CD4-positive, alpha-beta T cell treated with Interleukin-6 for 4 hours (primary cell): ENCODE measurements at regions not wholly inside any gene's neighbourhood (a gene's known extent, or its start where the extent isn't known, plus 50 kb on each side); places are given as distances from the start of the nearest gene placed in this dataset.

ENCODE experiments used
- DNase-seq: peaks from one replicate; pipeline ENCODE4 v3.0.0-alpha.2; 2020; ENCODE audit warnings: mixed read lengths

DNA sequence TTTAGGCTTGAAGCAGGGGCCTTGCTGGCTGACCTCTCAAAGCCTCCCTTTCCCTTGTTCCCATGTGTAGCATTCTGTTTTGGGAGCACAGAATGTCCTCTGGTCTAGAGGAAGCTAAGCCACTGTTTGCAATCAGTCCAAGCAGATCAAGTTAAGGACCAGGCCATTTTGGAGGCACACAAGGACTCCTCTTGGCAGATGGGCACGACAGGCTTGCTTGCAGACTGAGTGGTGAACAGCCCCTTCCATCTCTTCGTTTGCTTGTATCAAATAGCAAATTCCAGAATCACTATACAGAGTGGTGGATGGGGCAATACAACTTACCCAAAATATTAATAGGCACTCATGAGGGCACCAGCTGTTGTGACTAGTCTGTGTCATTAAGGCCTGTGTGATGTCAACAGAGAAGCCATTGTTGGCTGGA lies 215.5 kb upstream of the SERP2 start:
- no peak for DNase-seq

DNA sequence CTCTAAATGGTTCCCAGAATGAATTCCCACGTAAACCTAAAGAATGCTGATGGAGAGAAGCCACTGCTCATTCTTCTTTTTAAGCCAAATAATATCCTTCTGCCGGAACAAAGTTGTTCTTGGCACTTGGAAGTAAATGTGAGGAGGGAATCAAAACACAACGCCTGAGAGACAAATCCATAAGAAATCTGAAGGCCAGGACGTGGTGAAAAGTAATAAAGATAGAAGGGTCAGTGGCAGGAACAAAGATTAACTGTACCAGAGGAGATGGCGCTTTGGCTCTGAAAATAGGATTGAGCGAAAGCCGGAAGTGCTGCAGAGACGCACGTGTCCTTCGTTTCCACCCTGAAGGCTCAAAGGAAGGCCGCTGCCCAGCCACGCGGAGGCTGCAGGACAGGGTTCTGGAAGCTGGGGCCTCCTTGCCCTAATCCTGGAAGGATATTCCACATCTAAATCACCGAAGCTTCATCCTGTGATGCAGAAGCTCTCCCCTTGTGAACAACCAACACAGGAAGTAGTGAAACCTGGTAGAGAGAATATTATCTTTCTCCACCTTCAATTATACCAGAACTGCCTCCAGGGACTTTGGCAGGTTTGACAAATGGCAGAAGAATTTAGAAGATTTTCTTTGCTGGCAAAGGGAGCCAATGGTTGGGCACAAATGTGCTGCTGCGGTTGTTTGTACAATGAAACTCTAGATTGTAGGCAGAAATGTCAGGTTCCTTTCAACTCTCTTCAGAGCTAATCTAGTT lies 214.6 kb upstream of the SERP2 start:
- DNase-seq, result no peak

DNA sequence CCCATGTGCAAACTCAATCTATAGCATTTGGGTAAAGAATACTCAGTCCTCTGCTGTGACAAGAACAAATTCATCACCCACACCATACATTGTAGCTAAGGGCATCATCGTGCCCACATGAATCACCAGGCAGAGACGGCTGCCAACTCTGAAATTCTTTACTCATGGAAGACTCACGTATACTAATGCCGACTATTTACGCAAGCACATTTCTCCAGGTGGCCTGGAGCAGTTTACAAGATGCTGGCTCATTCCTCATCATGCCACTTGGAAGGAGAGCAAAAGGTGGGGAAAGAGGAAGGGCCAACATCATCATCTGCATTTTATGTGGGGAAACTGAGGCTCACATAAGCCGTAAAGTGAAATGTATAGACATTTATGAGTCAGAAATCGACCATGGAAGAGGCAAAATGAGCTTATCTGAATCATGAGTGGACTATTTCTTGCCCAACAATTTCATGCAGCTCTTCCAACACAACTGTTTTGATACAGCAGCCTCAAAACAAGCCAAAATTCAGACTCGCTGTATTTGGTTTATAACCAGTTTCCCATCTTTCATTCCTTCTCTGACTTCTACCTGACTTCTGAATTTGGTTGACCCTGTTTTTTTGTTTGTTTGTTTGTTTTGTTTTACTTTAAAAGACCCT lies 213.9 kb upstream of the SERP2 start:
- DNase-seq, result no peak

DNA sequence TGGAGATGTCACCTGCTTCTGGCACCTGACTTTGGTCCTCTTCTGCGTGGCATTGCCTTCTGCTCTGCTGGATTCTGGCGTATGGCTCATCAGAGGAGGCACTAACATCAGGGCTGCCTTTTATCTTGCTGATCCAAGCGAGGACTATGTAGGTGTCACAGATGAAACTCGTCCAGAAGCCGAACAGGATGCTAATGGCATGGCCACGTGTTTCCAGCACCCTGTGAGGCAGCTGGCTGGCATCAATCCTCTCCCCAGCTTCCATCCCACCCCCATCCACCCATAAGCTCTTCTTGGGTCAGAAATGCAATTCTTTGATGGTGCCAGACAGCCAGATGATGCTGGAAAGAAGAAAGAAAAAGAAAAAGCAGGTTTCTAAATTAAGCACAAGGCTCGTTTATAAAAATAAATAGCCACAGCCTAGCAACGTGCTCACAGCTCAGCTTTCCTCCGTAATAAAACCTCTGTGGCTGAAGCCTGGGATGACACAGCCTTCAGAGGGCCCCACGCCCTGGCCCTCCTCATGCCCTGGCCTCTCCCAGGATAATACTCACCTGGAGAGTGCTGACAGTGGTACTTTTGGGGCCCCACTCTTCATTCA lies 212.9 kb upstream of the SERP2 start:
- no peak for DNase-seq

DNA sequence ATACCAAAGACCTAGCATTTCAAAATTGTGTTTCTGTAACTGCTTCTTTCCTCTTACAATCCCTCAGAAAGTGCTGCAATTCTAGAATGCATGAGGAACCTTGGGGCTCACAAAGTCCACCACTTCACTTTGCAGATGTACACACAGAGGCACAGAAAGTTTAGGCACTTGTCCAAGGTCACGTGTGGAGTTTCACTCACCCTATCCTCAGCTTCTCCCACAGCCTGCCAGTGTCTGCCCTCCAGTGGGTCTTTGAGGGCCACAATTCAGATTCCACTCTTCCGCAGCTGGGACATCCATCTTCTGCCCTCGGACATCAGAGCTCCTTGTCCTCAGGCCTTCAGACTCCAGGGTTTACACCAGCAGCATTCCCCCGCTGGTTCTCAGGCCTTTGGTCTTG lies 210.5 kb upstream of the SERP2 start:
- no peak for DNase-seq

DNA sequence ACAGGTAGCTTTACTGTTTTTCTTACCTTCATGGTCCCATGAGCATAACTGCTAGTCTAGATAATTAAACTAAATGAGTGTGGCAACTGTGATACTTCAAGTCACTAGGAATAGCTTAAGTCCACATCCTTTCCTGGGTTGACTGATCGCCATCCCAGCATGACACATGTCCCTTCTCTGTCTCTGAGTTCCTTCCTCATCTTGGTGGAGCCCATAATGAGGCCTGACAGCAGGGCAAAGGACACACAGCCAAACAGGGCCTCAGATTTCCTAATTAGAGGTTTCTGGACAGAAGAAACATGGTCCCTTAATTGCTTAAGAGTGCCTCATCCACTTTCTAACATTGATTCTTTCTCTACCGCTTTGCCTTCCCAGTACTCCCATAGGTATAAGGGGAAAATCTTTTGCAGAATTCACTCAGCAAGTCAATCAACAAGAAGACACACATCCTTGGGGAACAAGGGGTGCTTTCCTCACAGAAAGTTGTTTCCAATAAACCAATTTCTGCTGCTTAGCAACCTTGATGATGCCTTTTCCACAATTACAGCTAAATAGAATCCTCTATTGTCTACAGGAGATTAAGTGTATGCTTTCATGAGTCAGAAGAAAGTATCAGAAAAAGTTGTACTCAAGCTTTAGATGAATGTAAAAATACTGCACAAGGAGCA lies 208.3 kb upstream of the SERP2 start:
- DNase-seq, result no peak

DNA sequence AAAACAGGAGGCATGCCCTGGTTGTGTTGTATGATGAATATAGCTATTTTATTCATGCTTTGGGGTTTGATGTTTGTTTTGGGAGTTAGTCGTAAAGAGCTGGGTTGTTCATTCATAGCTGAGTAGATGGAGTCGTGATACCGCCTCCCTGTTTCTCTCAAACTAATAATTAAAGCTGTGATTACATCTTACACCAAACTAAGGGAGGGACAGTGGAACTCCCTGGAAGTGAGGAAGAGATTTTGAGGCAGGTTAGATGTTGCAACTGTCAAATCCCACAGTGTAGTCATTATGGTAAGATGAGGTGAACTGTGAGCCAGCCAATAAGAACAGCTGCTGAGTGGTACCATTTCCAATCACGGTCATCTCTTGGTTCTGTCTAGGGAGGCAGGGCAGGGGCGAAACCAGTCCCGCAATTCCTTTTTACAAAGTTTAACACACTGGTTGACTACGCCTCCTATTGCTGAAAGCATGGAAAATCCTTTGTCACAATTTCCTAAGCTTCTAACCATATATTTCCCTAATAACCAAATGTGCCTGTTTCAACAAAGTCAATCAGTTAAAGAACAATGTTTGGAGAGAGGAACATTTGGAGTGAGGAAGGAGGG lies 207.6 kb upstream of the SERP2 start:
- DNase-seq, result no peak

DNA sequence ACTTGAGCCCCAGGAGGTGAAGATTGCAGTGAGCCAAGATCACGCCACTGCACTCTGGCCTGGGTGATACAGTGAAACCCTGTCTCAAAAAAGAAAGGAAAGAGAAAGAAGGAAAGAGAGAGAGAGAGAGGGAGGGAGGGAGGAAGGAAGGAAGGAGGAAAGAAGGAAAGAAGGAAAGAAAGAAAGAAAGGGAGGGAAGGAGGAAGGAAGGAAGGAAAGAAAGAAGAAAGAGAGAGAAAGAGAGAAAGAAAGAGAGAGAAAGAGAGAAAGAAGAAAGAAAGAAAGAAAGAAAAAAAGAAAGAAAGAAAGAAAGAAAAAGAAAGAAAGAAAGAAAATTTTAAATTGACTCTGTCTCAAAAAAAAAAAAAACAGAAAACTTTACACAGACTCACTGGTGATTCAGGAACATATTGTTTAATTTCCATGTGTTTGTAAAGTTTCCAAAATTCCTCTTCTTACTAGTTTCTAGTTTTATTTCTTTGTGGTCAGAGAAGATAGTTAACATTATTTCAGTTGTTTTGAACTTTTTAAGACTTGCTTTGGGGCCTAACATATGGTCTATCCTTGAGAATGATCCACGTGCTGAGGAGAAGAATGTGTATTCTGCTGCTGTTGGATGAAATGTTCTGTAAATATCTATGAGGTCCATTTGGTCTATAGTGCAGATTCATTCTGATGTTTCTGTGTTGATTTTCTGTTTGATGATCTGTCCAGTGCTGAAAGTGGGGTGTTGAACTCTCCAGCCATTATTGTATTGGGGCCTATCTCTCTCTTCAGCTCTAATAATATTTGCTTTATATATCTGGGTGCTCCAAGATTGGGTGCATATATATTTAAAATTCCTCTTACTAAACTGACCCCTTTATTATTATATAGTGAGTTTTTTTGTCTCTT lies 204.4 kb upstream of the SERP2 start:
- DNase-seq, result no peak

DNA sequence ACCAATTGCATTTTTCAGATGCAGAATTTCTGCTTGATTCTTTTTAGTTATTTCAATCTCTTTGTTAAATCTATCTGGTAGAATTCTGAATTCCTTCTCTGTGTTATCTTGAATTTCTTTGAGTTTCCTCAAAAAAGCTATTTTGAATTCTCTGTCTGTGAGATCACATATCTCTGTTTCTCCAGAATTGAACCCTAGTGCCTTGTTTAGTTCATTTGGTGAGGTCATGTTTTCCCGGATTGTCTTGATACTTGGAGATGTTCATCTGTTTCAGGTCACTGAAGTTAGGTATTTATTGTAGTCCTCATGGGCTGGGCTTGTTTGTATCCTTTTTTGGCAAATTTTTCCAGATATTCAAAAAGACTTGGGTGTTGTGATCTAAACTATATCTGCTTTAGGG lies 202.9 kb upstream of the SERP2 start:
- no peak for DNase-seq

DNA sequence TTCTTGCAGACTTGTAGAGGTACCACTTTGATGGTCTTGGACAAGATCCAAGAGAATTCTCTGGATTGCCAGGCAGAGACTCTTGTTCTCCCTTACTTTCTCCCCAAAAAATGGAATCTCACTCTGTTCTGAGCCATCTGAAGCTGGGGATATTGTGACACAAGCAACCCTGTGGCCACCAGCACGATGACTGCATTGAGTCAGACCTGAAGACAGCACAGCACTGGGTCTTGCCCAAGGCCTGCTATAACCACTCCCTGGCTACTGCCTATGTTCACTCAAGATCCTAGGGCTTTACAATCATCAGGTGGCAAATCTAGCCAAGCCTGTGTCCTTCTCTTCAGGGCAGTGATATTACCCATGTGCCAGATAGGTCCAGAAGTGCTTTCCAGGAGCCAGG lies 202.5 kb upstream of the SERP2 start:
- no peak for DNase-seq

DNA sequence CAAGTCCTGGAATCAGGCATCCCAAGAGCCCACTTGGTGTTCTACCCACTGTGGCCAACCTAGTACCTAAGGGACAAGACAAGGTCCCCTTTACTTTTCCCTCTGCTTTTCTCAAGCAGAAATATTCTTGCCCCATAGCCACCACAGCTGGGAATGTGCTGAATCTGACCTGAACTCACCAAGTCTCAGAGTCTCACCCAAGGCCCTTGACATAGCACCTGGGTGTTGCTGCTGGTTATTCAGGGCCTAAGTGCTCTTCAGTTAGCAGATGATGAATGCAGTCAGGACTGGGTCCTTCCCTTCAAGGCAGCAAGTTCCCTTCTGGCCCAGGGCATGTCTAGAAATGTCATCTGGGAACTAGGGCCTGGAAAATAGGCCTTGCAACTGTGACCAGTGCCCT lies 201.8 kb upstream of the SERP2 start:
- DNase-seq, result no peak

DNA sequence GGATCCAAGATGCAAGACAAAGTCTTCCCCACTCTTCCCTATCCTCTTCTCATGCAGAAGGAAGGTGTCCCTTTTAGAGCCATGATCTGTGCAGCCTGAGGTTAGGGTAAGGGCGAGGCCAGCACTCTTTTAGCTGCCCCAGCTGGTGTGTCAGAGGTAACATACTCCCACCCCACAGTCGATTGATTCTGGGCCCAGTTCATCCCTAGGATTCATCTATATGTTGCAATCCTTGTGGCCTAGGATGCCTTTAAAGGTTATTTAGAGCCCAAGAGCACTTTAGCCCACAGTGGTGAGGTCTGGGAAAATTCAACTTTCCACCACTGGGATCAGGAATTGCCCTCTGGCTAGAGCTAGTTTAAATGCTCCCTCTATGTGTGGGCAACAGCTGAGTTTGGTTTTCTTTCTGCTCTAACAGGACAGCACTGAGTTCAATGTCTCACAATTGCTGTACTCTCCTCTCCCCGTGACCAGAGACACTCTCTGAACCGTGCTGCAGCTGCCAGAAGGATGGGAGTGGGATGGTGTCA lies 201.3 kb upstream of the SERP2 start:
- DNase-seq, result no peak

DNA sequence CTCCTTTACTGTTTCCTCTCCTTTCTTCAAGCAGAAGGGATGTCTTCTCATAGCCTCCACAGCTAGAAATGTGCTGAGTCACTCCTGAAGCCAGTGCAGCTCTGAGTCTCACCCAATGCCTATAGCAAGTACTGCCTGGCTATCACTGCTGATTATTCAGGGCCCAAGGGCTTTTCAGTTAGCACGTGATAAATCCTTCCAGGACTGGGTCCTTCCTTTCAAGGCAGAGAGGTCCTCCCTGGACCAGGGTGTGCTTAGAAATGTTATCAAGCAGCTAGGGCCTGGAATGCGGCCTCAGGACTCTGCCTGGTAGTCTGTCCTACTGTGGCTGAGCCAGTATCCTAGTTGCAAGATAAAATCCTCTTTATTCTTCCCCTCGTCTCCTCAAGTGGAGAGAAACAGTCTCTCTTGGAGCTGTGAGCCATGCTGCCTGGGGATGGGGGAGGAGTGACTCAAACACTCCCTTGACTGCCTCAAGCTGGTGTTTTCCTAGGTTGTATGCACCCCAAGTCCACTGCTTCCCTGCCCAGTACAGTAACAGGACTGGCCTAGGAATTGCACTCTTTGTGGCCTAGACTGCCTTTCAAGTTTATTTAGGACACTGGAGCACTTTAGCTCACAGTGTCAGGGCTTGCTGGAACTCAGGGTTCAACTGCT lies 198.7 kb upstream of the SERP2 start:
- no peak for DNase-seq

DNA sequence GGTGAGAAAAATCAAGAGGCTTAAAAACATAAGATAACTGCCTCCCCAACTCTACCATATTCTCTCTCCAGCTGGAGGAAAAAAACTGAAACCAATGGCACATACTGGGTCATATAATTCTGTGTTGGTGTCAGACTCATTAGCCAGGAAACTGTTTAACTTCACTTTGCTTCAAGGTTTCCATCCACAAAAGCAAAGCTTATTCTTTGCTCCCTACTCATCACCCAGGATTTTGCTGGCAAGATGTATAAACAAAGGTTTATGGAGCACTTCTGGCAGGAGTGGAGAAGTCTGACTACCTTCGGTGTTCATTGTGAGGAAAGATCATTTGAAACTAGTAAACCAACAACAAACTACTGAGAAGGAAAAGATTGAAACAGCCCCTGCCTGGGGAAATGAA lies 197.5 kb upstream of the SERP2 start:
- DNase-seq, result no peak

DNA sequence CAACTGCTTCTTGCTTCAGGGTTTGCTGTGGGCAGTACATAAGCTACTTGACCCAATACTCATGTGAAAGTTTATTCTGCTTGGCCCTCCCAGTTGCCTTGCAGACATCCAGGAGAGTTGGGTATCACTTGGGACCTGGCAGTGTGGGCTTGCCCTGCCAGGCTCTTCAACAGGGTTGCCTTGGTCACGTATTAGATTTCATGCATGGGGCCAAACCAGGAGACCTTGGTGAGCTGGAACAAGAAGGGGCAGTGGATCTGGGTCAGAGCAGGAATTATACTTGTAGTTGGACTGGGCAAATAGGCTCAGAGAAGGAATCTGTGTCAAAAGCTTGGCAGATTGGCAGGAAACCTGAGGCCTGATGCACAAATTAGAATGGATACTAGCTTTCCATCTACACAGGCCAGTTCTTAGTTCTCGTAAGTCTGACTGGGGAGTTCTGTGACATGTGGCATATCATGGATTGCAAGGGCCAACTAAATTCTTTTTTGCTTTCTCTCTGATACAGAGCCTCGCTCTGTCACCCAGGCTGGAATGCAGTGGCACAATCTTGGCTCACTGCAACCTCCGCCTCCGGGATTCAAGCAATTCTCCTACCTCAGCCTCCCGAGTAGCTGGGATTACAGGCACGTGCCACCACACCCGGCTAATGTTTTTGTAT lies 192.6 kb upstream of the SERP2 start:
- DNase-seq, result no peak

DNA sequence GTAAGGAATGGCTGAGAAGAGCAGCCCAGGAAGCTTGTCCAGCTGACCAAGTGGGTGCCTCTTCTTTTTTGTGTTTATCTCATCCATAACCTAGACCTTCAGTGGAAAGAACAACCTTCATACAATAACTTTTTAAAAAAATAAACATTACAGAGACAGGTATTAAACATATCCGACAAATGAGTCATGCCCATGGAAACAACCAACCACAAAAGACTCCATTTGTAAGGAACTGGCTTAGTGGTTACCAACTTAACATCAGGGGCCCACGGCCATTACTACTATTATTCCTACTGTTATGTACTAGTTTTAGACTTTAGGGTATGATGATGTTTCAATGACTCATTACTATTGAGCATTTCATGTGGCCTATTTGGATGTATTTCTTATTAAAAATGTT lies 191.7 kb upstream of the SERP2 start:
- DNase-seq, result no peak

DNA sequence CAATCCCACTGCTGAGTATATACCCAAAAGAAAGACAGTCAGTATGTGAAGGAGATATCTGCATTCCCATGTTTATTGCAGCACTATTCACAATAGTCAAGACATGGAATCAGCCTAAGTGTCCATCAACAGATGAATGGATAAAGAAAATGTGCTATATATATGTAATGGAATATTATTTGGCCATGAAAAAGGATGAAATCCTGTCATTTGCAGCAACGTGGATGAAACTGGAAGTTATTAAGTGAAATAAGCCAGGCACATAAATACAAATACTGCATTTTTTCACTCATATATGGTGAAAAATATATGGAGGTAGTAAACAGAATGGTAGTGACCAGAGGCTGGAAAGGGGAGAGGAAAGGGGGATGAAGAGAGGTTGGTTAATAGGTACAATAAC lies 188.9 kb upstream of the SERP2 start:
- DNase-seq, result no peak

DNA sequence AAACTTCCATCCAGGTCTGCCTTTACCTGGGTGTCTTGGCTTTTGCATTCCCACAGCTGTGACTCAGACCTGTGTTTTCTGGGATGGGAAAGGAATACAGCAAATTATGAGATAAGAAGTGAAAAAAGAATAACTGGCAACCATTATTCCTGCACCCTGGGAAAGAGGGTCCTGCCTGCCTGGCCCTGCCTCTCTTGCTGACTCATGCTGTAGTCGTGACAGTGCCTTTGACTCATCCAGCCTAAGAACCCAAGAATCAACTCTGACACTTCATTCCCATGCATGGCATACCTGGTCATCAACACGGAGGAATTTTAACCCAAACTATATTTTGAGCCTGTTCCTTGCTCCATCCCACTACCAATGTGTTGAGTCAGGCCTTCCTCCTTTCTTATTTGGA lies 185.4 kb upstream of the SERP2 start:
- no peak for DNase-seq

DNA sequence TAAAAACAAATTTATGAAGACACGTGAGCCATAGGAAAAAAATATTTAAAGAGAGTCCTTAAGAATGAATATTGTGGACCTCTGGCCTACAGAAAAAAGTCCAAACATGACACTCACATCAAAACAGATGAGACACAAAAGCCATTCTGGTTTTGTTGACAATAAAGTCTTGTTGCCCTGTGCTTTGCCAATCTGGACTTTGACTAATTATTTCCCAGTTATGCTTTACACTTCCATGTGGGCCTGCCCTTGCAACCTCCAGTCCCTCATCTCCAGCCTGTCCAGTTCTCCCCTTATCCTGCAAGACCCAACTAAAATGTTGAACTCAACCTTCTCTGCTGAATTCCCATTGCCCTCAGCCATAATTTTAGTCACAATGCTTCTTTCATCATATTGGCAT lies 184.5 kb upstream of the SERP2 start:
- DNase-seq, result no peak

DNA sequence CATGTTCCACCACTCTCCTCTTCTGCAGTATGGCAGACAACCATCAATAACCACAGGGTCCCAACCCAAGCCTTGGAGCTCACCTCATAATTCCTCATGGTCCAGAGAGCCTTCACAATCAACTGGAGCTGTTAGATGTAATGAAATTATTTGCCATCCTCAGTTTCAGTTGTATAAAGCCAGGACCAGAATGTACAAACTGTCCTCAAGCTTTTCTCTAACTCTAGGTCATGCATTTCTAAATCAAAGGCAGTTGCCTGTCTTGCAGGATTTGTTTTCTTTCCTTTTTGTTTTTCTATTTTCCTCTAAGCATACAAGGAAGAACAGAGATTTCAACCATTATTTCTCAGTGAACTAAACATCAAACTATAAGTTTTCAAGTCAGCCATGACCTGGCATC lies 182.5 kb upstream of the SERP2 start:
- no peak for DNase-seq
